Ishikawa (cell line): ENCODE measurements at regions not wholly inside any gene's neighbourhood (a gene's known extent, or its start where the extent isn't known, plus 50 kb on each side); places are given as distances from the start of the nearest gene placed in this dataset.

Source experiments
- CEBPB ChIP-seq: IDR thresholded peaks from 2 replicates; pipeline ENCODE4 v1.6.1; 2012
- CREB1 ChIP-seq: IDR thresholded peaks from 2 replicates; pipeline ENCODE4 v1.6.1; 2012; ENCODE audit warnings: low read depth
- EP300 ChIP-seq: IDR thresholded peaks from 2 replicates; pipeline ENCODE4 v1.6.1; 2012; ENCODE audit warnings: borderline replicate concordance
- FOXM1 ChIP-seq: IDR thresholded peaks from 2 replicates; pipeline ENCODE4 v1.6.1; 2012; ENCODE audit warnings: low read depth, borderline replicate concordance
- RAD21 ChIP-seq: IDR thresholded peaks from 2 replicates; pipeline ENCODE4 v1.6.1; 2012; ENCODE audit warnings: low read depth
- REST ChIP-seq: IDR thresholded peaks from 2 replicates; pipeline ENCODE4 v1.6.1; 2012; ENCODE audit warnings: low read depth, mild to moderate bottlenecking
- TAF1 ChIP-seq: IDR thresholded peaks from 2 replicates; pipeline ENCODE4 v1.6.1; 2012; ENCODE audit warnings: low read depth, mild to moderate bottlenecking
- TCF12 ChIP-seq: IDR thresholded peaks from 2 replicates; pipeline ENCODE4 v1.6.1; 2012; ENCODE audit warnings: low read depth
- TEAD4 ChIP-seq: IDR thresholded peaks from 2 replicates; pipeline ENCODE4 v1.6.1; 2012
- USF1 ChIP-seq: IDR thresholded peaks from 2 replicates; pipeline ENCODE4 v1.6.1; 2012
- YY1 ChIP-seq: IDR thresholded peaks from 2 replicates; pipeline ENCODE4 v1.6.1; 2012; ENCODE audit warnings: low read depth
- ZBTB7A ChIP-seq: IDR thresholded peaks from 2 replicates; pipeline ENCODE4 v1.6.1; 2012; ENCODE audit warnings: low read depth
- TF ChIP-seq, protein P1 (sequence below): IDR thresholded peaks from 2 replicates; pipeline ENCODE4 v1.6.1; 2012

- TF ChIP-seq REST (no peak), TAF1 (no peak), EP300 (no peak), TCF12 (no peak), RAD21 (no peak), CEBPB (no peak), ZBTB7A (no peak), TEAD4 (no peak), USF1 (no peak), FOXM1 (no peak), YY1 (no peak), CREB1 (no peak)
- TF ChIP-seq, protein P1, sequence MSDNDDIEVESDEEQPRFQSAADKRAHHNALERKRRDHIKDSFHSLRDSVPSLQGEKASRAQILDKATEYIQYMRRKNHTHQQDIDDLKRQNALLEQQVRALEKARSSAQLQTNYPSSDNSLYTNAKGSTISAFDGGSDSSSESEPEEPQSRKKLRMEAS, result no peak
Observed at GRCh38 chr13:76472916-76473315, 413.3 kb downstream of the KCTD12 start.
